GM21526 (cell line): ENCODE measurements at regions not wholly inside any gene's neighbourhood (a gene's known extent, or its start where the extent isn't known, plus 50 kb on each side); places are given as distances from the start of the nearest gene placed in this dataset.
"Not testable (repeated sequence)": the region's sequence is repeated elsewhere in the genome, so short reads cannot be mapped to it uniquely, and the experiment has no call there.

Experiments used
- ATAC-seq: cut with Tn5 transposase; IDR thresholded peaks from one replicate; pipeline ENCODE4 v1.9.1; 2021; ENCODE audit warnings: moderate library complexity; ENCODE audit not compliant: unreplicated experiment, low FRiP score

DNA sequence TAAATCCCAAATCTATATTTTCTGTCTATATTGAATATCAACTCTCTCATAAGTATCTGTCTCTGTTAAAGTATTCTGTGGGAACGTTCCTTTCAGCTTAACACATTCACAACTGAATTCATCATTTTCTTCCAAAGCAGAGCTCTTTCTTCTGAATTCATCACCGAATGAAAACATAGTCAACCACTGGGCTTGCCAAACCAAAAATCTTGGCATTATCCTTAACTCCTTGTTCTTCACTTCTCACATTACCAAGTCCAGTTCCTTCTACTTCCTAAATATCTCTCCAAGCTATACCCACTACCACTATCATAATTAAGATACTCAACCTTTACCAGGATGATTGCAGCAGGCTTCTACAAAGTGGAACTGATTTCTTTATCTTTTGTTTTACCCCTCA is 559.8 kb downstream of the MAT2B start:
- no peak for ATAC-seq

DNA sequence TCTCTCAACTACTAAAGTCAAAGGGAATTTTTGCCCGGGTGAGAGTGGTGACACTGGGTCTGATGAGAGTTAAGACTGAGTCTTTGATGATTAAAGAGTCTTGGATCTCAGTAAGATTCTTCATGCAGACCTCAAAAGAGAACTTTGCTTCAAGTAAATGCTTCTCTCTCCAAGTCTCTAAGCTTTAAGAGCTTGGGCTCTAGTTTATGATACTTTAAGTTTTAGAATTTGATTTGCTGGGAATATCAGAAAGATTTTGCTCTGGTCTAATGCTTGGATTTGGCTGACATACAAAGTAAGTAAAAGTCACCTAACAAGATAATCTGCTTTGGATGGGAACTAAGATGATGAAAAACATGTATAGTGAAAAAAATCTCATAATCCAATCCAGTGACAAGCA is 566.3 kb downstream of the MAT2B start:
- ATAC-seq: no peak

DNA sequence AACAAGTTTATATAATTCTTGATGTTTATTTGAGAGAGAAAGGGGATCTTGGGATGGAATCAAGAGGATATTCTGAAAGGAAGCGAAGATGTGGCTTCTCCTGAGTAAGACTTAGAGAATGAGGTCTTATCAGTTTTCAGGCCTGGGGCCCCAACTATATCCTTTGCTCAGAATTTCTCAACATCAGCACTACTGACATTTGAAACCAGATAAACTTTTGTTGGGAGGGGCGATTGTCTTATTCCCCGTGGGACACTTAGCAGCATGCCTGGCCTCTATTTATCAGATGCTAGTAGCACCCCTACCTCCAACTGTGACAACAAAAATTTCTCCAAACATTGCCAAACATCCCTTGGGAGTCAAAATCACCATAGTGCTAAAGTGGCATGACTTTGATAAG is 567.7 kb downstream of the MAT2B start:
- ATAC-seq: no peak

DNA sequence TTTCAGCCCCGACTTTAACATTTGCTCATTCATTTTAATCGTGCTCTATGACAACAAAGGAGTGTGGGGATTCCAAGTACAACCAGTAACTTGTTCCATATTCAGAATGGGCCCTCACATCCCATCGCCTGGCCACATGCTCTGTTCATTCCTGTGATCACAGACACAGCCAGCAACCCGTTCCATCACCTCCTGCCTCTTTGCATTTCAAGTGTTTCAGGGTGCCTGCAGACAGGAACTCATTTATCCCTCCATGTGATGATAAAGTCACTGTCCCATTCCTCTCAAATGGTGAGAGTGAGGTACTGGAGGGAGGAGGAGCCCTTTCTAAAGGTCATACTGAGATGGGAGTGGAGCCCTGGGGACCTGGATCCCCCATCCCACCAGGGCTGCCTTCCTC is 571.1 kb downstream of the MAT2B start:
- no peak for ATAC-seq

DNA sequence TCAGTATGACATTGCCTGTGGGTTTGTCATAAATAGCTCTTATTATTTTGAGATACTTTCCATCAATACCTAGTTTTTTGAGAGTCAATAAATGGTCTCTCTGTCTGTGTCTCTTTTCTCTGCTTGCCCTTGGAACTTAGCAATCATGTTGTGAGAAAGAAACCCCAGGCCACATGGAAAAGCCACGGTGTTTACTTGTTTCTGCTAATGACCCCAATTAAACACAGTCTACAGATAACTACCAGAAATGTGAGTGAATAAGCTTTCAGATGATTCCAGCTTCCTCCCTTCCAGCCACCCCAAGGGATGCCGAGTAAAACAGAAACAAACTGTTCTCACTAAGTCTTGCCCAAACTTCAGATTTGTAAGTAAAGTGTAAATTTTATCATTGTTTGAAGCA is 584.9 kb downstream of the MAT2B start:
- ATAC-seq: no peak

DNA sequence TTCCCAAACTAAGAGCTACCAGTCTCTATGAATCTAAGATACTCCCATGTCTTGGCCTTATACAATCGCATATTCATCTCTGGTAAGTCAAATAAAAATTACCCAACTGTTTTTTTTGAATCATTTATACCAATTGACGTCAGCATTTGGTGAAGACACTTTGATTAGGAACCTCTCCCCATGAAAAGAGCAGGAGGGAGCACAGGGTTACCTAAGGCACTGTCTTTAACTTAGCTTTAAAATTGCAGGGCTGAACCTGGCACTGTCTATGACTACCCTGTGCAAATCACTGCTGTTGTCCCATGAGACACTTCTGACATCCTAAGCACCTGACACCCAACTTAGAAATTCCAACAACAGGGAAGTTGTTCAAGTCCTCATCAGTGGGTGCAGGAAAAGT is 586.4 kb downstream of the MAT2B start:
- no peak for ATAC-seq

DNA sequence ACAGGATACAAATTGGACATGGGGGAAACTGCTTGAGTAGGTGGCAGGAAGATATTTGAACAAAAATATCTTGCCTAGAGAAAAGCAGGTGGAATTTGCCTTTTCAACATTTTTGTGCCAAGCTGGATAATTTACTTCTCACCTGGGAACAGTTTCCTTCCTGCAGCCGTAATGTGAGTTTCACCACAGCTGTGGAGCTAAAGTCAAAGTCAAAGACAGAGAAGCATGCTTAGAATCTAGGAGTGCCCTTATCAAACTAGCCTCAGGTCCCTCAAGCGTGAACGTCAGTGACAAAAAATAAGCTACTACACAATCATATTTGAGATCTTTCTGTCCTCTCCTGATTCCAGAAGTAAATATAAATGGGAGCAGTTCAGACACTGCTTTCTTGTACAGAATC is 588.9 kb downstream of the MAT2B start:
- ATAC-seq: no peak

DNA sequence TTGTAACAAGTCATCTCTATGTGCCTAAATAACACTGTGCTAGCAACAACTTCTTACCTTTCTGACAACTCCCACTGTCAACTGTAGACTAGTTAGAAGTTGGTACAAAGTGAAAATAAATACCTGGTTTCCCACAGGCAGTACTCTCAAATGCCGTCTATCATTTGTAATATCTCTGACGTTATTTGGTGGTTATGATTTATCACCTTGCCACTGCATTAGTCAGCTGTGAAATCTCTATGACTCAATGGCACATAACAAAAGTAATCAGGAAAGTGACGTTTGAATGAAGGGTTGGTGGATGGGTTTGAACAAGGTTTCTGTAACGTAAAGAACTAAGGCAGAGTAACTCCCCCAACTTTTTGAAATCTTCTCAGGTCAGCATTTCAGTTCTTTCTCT is 592.3 kb downstream of the MAT2B start:
- ATAC-seq: no peak

DNA sequence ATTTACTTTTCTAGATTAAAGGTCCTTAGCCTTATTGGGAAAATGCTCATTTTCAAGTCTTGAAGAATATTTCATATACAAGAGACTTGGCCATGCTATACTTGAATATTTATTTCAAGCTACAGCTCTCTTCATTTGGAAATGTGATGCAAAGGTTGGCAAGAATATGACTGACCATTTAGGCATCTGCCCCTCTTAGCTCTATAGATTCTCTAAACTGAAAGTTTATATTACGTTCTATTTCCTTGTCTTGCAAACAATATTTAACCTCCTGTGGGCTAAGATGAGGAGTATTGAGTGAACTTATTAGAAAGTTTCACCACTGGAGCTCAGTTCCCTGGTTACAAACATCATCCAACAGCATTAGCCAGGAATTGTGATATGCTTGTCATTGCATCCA is 593.1 kb downstream of the MAT2B start:
- ATAC-seq: no peak

DNA sequence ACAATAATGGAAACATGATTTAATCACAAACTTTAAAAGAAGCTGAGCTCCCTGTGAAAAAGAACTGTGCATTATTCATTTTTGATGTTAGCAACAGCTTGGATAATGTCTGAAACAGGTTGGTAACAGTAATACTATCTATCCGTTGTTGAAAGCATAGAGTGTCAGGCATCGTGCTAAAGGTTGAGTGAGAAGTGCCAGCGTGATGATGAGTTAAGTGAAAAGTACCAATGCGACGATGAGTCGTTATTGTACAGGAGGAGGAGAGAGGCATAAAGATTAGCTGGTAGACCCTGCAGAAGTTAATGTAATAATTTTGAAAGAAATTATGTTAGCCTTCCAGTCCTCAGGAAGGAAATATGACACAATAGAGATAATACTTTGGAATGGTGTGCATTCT is 593.6 kb downstream of the MAT2B start:
- ATAC-seq: no peak

DNA sequence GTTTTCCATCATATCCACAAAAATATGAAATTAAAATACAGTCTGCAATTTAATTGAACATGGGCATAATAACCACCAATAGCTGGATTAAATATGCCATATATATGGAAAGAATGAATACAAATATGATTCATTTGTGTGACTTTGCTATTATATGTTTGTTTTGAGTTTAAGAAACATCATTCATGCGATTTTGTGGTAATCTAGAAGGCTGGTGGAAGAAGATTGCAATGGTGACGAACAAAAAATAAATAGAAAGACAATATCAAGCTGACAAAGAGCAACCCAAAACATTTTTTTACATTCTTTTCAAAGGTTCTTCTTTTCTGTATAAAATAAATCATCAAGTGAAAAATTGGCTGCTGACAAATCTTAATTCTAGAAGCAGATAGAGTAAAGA is 610.0 kb downstream of the MAT2B start:
- ATAC-seq: no peak

DNA sequence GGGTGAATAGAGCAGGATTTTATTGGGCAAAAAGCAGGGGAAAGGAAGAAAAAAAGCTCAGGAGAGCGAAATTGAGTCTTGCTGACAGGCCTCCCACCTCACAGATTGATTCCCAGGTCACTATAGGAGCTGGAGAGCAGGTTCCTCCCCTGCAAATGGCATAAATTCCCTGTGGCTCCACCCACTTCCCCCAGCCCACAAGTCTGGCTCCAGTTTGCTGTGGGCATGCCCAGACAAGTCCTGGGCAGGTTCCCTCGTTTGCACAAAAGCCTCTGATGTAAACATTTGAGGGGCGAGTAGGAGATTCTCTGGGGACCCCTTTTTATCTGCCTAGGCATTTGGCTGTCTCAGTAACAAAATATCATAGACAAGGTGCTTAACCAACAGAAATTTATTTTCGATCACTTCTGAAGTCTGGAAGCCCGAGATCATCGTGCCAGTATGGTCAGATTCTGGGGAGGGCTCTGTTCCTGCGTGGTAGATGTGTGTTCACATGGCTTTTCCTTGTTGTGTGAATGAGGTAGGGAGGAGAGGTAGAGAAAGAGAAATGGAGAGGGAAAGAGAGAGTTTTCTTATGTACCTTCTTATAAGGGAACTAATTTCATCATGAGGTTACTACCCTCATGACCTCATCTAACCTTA is 614.5 kb downstream of the MAT2B start:
- peak; percentile 89 for ATAC-seq

DNA sequence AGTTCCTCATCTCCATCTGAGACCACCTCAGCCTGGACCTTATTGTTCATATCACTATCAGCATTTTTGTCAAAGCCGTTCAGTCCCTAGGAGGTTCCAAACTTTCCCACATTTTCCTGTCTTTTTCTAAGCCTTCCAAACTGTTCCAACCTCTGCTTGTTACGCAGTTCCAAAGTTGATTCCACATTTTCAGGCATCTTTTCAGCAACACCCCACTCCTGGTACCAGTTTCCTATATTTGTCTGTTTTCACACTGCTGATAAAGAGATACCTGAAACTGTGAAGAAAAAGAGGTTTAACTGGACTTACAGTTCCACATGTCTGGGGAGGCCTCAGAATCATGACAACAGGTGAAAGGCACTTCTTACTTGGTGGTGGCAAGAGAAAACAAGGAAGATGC is 622.1 kb downstream of the MAT2B start:
- no peak for ATAC-seq

DNA sequence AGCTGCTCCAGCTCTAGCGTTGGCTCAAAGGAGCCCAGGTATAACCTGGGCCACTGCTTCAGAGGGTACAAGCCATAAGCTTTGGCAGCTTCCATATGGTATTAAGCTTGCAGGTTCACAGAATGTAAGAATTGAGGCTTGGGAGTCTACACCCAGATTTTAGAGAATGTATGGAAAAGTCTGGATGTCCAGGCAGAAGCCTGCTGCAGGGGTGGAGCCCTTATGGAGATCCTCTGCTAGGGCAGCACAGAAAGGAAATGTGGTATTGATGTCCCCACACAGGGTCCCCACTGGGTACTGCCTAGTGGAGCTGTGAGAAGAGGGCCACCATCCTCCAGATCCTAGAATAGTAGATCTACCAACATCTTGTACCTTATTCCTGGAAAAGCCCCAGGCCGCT is 626.9 kb downstream of the MAT2B start:
- no peak for ATAC-seq

DNA sequence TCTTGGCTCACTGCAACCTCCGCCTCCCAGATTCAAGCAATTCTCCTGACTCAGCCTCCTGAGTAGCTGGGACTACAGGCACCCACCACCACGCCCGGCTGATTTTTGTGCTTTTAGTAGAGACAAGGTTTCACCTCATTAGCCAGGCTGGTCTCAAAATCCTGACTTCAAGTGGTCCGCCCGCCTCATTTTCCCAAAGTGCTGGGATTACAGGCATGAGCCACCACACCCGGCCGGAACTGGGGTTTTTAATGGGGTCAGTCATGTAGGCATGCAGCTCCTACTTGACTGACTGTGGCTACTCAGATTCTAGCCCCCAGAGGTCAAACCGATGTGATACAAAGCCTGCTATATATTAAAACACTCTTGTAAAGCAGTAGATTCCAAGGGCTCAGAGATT is 631.7 kb downstream of the MAT2B start:
- no peak for ATAC-seq

DNA sequence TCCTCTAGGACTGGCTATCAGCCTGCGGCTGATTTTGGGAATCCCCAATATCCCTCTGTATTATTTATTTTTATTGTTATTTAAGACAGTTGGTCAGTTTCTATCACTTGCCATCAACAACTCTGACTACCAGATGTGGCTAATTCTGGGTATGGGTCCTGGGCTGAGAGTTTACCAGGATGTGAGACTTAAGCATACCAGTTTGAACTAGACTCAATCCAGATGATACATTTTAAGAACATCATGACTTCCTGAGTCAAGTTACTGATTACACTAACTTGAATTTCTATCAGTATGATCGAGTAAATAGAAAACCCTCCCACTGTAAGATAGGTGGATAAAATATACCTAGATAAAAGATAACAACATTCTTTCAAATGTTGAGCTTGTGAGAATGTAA is 634.0 kb downstream of the MAT2B start:
- ATAC-seq: no peak

DNA sequence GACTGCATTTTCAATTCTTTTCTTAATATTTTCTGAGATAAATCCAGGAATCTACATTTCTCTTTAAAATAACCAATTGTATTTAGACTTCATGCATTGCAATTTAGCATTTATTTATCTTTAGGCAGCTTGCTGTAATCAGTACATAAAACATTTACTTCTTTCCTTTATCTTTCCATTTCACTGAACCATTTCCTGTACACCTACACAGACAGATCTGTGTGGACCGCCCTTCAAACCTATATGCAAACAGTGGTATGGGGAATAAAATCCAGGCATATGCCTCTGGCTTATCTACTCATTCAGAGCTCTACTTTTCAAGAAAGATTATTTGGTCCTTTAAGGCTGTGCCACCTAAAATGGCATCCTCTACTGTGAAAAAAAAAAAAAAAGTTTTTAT is 640.0 kb downstream of the MAT2B start:
- ATAC-seq: no peak

DNA sequence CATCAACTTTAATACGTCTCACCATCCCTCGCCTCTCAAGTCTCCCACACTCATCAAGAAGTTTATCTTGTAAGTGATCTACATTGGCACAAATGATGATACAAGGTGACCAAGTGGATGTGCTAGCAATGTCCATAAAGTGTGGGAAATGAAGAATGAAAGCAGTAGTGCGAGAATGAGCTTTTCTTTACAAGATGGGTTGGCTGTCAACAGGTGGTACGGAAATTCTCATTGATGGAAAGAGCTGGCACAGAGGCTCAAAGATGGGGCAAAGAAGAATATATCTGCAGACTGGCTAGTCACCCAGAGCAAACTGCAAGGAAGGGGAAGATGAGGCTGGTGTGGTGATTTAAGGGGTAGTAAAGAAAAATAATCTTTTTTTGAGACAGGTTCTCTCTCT is 640.8 kb downstream of the MAT2B start:
- no peak for ATAC-seq

DNA sequence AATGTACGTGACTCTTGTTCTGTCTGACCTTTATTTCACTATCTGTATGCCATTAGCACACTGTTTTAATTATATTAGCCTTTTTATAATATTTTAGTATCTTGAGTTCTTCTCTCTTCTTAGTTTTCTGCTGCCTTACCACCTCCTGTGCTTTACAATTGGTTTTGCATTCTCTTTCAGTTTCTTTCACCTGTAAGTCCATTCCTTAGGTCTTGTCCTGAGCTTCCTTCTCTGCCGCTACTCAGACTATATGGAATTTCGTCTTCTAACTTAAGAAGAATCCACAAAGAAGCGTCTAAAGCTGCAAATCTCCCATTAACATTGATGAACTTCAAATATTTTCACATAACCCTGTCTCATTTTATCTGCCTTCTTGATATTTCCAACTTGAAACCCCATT is 642.9 kb downstream of the MAT2B start:
- no peak for ATAC-seq

DNA sequence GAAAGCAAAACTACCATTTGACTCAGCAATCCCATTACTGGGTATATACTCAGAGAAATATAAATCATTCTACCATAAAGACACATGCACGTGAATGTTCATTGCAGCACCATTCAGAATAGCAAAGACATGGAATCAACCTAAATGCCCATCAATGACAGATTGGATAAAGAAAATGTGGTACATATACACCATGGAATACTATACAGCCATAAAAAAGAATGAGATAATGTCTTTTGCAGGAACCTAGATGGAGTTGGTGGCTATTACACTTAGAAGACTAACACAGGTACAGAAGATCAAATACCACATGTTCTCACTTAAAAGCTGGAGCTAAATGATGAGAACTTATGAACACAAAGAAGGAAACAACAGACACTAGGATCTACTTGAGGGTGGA is 647.1 kb downstream of the MAT2B start:
- not testable (repeated sequence) for ATAC-seq

DNA sequence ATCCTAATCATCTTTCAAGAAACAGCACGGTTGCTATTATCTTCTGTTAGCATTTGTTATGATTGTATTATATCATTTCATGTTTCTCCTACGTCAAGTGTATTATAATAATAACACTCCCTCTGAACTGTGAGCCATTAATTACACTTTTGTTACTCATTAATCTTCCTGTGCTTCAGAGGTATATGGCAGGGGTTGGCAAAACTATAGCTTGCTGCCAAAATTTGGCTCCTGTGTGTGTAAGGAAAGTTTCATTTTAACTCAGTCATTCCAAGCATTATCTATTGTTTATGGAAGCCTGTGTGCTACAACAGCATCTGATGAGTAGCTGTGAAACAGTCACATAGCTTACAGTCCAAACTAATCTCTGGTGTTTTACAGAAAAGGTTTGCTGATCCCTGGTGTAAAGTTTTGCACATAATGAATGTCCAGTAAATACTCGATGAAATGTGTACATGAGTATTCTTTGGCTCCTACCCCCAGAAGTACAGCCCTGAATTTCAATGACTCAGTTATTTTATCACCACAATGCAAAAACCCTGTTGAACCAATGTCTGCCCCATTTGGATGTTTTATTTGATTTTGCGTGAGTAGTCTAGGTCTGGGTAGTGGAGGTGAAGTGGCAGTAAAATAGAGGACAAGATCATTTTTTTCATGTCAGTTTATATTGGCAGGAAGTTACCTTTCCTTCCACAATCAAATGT is 648.2 kb downstream of the MAT2B start:
- ATAC-seq: no peak

DNA sequence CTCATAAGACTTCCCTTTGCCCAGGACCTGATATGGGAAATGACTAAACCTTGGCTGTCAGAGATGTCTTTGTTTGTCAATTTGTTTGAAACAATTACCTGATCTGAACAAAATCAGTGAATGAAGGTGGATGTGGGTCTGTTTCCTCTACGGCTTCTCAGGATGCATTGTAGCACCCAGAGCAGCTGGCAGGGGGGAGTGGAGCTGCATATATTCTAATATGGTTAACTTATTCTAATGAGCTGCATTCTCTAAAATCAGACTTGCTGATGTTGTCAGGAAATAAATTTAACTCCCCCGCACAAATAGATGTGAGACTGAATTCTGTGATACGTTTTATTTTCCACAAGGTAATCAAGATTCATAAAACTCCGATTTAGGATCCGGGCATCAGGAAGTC is 665.4 kb downstream of the MAT2B start:
- ATAC-seq: no peak

DNA sequence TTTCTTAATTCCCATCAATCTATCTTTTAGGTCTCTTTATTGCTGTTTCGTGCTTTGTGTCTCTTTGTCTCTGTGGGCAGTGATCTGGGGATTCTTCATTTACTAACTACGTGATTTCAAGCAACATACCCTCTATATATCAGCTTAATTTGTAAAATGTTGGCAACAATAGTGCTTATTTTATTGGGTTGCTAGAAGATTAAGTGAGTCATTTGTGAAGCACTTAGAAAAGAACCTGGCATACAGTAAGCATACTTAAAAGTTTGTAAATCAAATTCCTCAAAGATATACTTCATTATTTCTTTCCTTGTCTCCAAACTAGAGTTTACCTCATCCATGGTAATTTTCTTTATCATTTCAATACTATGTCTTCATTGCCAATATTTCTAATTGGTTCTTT is 669.7 kb downstream of the MAT2B start:
- no peak for ATAC-seq
